Fibroblast of lung (primary cell): ENCODE measurements at regions not wholly inside any gene's neighbourhood (a gene's known extent, or its start where the extent isn't known, plus 50 kb on each side); places are given as distances from the start of the nearest gene placed in this dataset.

Experiments used
- DNase-seq, 2 donors: peaks; one replicate each; pipeline versions ENCODE4 v3.0.0 to v3.0.0-alpha.2; 2010; ENCODE audit warnings: low read depth in 2 of 2
- H2AFZ ChIP-seq: 2 replicates; pipeline ENCODE4 v1.5.1; 2012; ENCODE audit warnings: low read length, control low read depth, inconsistent platforms
- H3K27ac ChIP-seq: 2 replicates; pipeline ENCODE4 v1.5.1; 2011; ENCODE audit warnings: low read length, control low read depth; ENCODE audit not compliant: insufficient read depth
- H3K27me3 ChIP-seq: 2 replicates; pipeline ENCODE4 v1.5.1; 2011; ENCODE audit warnings: mild to moderate bottlenecking, low read length; ENCODE audit not compliant: control insufficient read depth, insufficient read depth
- H3K36me3 ChIP-seq: 2 replicates; pipeline ENCODE4 v1.5.1; 2011; ENCODE audit warnings: low read length; ENCODE audit not compliant: control insufficient read depth, insufficient read depth
- H3K4me1 ChIP-seq: 2 replicates; pipeline ENCODE4 v1.5.1; 2011; ENCODE audit warnings: low read length; ENCODE audit not compliant: control insufficient read depth, insufficient read depth; ENCODE audit errors: extremely low read depth
- H3K4me2 ChIP-seq: 2 replicates; pipeline ENCODE4 v1.5.1; 2011; ENCODE audit warnings: low read length, control low read depth; ENCODE audit not compliant: insufficient read depth; ENCODE audit errors: extremely low read depth
- H3K4me3 ChIP-seq, 4 experiments: fragments of 200-600 bp in 1 of 4; sonication (generic) in 1 of 4; replicated peaks in 1 of 4; 2 replicates each; pipeline ENCODE4 v1.5.1; 2011 to 2016; ENCODE audit warnings: low read length in 4 of 4, low read depth in 3 of 4, mild to moderate bottlenecking in 3 of 4, control low read depth in 2 of 4, inconsistent platforms in 1 of 4, mixed read lengths in 1 of 4; ENCODE audit not compliant: insufficient read depth in 1 of 4; ENCODE audit errors: control extremely low read depth in 1 of 4
- H3K79me2 ChIP-seq: 2 replicates; pipeline ENCODE4 v1.5.1; 2012; ENCODE audit warnings: mild to moderate bottlenecking, low read length, inconsistent platforms; ENCODE audit not compliant: control insufficient read depth, insufficient read depth
- H3K9ac ChIP-seq: 2 replicates; pipeline ENCODE4 v1.5.1; 2011; ENCODE audit warnings: mild to moderate bottlenecking, low read length, control low read depth; ENCODE audit not compliant: insufficient read depth
- H3K9me3 ChIP-seq: 2 replicates; pipeline ENCODE4 v1.5.1; 2012; ENCODE audit warnings: low read depth, low read length; ENCODE audit not compliant: control insufficient read depth, insufficient read depth
- H4K20me1 ChIP-seq: 2 replicates; pipeline ENCODE4 v1.5.1; 2011; ENCODE audit warnings: low read length; ENCODE audit not compliant: control insufficient read depth, insufficient read depth; ENCODE audit errors: extremely low read depth
- CTCF ChIP-seq, 2 donors: IDR thresholded peaks in 1 of 2; conservative IDR thresholded peaks in 1 of 2; 1 replicate in 1 of 2; 2 replicates in 1 of 2; pipeline ENCODE4 v1.5.1; 2011 to 2012; ENCODE audit warnings: low read length in 2 of 2, control low read depth in 1 of 2, inconsistent platforms in 1 of 2, low read depth in 1 of 2, mild to moderate bottlenecking in 1 of 2
- EZH2 ChIP-seq: IDR thresholded peaks from 2 replicates; pipeline ENCODE4 v1.5.1; 2012; ENCODE audit warnings: low read length, control low read depth, mild to moderate bottlenecking; ENCODE audit errors: missing control alignments

GRCh38 chr5:97531549-97531948 is 348.5 kb upstream of the RIOK2 start:
- H2AFZ ChIP-seq, result no peak overlapping the region
- H3K36me3 ChIP-seq, result no peaks in the 10 kb centered on the region
- H3K27me3 ChIP-seq, result no peaks in the 10 kb centered on the region
- H3K9me3 ChIP-seq, result no peaks in the 10 kb centered on the region
- H3K4me2 ChIP-seq, result no peak overlapping the region
- no peak for DNase-seq
- no peaks in the 10 kb centered on the region for H3K79me2 ChIP-seq
- H3K27ac ChIP-seq, result no peak overlapping the region
- H3K4me1 ChIP-seq, result no peaks in the 10 kb centered on the region
- TF ChIP-seq CTCF (conservative IDR thresholded peaks at IDR 0.05 in 1 of 2, IDR thresholded peaks at IDR 0.05 in 1 of 2; ENCODE audit: low read depth in 1 of 2, low read length in 2 of 2) (no peak), EZH2 (no peak)
- no peak overlapping the region for H3K9ac ChIP-seq
- no peak overlapping the region for H3K4me3 ChIP-seq
- no peaks in the 10 kb centered on the region for H4K20me1 ChIP-seq

- H3K4me3 ChIP-seq, result no peak overlapping the region
- H3K4me2 ChIP-seq, result no peak overlapping the region
Observed at GRCh38 chr5:97534166-97534565, 351.1 kb upstream of the RIOK2 start.

DNA sequence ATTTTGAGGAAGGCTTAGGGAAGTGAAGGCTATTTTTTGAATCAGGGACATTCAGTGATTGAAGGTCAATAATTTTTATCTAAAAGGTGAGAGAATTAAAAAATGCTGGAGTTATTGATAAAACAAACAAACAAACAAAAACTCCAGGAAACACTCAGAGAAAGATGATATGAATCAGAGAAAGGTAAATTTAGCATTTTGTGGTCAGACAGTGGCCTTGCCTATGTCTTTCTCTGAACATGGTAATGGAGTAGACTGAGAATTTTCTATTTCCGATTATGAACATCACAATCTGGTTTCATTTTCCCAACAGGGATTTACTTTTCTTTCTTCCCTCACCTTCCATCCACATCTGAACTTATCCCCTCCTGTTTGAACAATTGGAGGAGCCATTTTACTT is 353.6 kb upstream of the RIOK2 start:
- Histone ChIP-seq H3K4me3 (no peak overlapping the region), H3K4me1 (no peaks in the 10 kb centered on the region), H3K27ac (no peak overlapping the region), H3K9ac (no peak overlapping the region), H3K27me3 (no peaks in the 10 kb centered on the region), H2AFZ (no peak overlapping the region), H4K20me1 (no peaks in the 10 kb centered on the region), H3K79me2 (no peaks in the 10 kb centered on the region), H3K4me2 (no peak overlapping the region), H3K9me3 (no peaks in the 10 kb centered on the region), H3K36me3 (no peaks in the 10 kb centered on the region)
- DNase-seq, result no peak
- TF ChIP-seq CTCF (conservative IDR thresholded peaks at IDR 0.05 in 1 of 2, IDR thresholded peaks at IDR 0.05 in 1 of 2; ENCODE audit: low read depth in 1 of 2, low read length in 2 of 2) (no peak), EZH2 (no peak)

More at GRCh38 chr5:97534166-97534565, 351.1 kb upstream of the RIOK2 start:
- peak; percentile 87 to 97 for DNase-seq
- Histone ChIP-seq H4K20me1 (no peaks in the 10 kb centered on the region), H3K36me3 (no peaks in the 10 kb centered on the region), H3K27me3 (no peaks in the 10 kb centered on the region), H2AFZ (no peak overlapping the region), H3K9me3 (no peaks in the 10 kb centered on the region), H3K9ac (no peak overlapping the region), H3K4me1 (no peaks in the 10 kb centered on the region), H3K27ac (no peak overlapping the region), H3K79me2 (no peaks in the 10 kb centered on the region)
- TF ChIP-seq CTCF (conservative IDR thresholded peaks at IDR 0.05 in 1 of 2, IDR thresholded peaks at IDR 0.05 in 1 of 2; ENCODE audit: low read depth in 1 of 2, low read length in 2 of 2) (peak; percentile 58 to 74), EZH2 (no peak)
